Body of pancreas (tissue), 4 donors: ENCODE measurements at regions not wholly inside any gene's neighbourhood (a gene's known extent, or its start where the extent isn't known, plus 50 kb on each side); places are given as distances from the start of the nearest gene placed in this dataset.

Experiments used
- CTCF ChIP-seq, 7 experiments: fragments of 450-650 bp in 4 of 7; fragments of 200-600 bp in 3 of 7; sonication (generic) in 3 of 7; IDR thresholded peaks; one replicate each; pipeline ENCODE4 v1.5.1; 2016 to 2019; ENCODE audit warnings: antibody characterized with exemption in 7 of 7
- POLR2A ChIP-seq, 3 donors: fragments of 450-650 bp; IDR thresholded peaks; one replicate each; pipeline ENCODE4 v1.6.1; 2016; ENCODE audit warnings: antibody characterized with exemption in 3 of 3, mild to moderate bottlenecking in 2 of 3

- TF ChIP-seq POLR2A (IDR thresholded peaks at IDR 0.05) (no peak), CTCF (IDR thresholded peaks at IDR 0.05) (no peak)
These were observed 161.6 kb upstream of the GBE1 start for GRCh38 chr3:81923038-81923437.
